ENCODE measurements at regions not wholly inside any gene's neighbourhood (a gene's known extent, or its start where the extent isn't known, plus 50 kb on each side); places are given as distances from the start of the nearest gene placed in this dataset.

DNA sequence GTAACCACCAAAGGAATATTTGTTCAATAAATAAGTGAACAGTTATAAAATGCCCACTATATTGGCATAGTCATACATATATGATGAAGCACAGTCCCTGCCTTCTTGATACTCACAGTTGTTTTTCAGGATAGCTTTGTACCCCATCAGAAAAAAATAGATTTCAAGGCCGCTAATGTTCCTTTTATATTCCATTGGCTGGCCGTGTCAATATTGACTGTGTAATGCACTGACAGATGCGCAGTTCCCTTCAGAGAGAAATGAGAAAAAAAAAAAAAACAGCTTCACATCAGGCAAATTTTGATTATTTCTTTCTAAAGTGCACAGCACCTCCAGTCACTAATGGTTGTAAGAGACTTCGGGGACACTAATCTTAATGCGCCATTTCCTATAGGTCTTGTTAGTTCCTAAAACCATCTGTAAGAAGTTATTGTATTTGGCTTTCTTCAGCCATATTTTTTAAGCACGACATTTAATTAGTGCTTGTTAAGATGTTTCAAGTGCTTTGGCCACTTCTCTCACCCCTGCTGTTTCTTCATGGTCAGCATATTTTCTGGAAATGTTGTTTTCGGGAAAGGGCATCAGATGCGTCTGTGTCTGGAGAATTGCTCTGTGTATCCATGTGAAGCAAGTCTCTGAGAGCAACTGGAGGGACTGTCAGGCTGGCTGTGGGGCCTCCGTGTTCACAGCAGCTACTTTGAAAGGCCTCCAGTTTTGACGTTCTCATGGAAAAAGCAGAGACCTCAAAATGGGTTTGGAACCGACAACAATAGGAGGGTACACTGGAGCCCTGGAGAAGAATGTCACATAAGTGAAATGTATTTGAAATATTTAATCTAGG lies 378.3 kb downstream of the MTX2 start:
- Histone ChIP-seq H3K4me1 (ENCODE audit: control insufficient read depth, insufficient read depth, low read length, poor library complexity, severe bottlenecking) (no peaks in the 10 kb centered on the region), H3K36me3 (ENCODE audit: control insufficient read depth, insufficient read depth, low read length) (no peaks in the 10 kb centered on the region), H3K4me3 (ENCODE audit: extremely low read depth, insufficient read depth, low read length, poor library complexity, severe bottlenecking) (no peak overlapping the region), H3K27ac (ENCODE audit: low read depth, low read length, severe bottlenecking) (no peak overlapping the region), H3K9me3 (ENCODE audit: control insufficient read depth, low read length) (no peaks in the 10 kb centered on the region)
- WGBS, 2 experiments (ENCODE audit: insufficient coverage in 2 of 2), result 85 to 89% methylated on average over 7 to 8 of the region's 11 CpGs

DNA sequence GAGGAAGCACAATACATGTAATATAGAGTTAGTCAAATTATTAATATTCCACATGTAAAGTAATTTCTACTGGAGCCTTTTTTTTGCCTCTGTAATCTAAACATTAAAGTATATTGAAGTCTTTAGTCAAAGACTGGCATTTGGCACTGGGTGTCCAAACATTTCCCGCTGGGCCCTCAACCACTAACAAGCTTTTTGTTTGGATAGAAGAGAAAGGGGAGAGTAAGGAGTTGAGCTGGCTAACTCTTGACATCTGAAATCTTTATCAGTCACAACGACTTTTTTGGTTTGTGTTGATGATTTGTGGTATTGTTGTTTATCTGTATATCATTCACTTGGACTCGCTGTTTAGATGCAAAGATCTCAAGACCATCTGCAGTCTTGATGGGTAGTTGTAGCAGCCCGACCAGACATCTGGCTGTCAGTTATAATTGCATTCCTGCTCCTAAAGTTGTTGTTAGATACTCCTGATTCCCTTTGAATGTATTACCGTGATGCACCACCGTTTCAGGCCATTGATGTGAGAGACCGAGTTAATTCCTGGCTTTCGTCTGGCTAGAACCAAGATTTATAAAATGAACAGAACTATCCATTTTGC lies 379.6 kb downstream of the MTX2 start:
- H3K4me1 ChIP-seq (ENCODE audit: control insufficient read depth, insufficient read depth, low read length, poor library complexity, severe bottlenecking), result peaks cover 3% of the 10 kb centered on the region
- H3K27ac ChIP-seq (ENCODE audit: low read depth, low read length, severe bottlenecking), result no peak overlapping the region
- no peak overlapping the region for H3K4me3 ChIP-seq (ENCODE audit: extremely low read depth, insufficient read depth, low read length, poor library complexity, severe bottlenecking)
- no peaks in the 10 kb centered on the region for H3K9me3 ChIP-seq (ENCODE audit: control insufficient read depth, low read length)
- 86 to 92% methylated on average over 5 to 6 of the region's 8 CpGs for WGBS, 2 experiments (ENCODE audit: insufficient coverage in 2 of 2)
- H3K36me3 ChIP-seq (ENCODE audit: control insufficient read depth, insufficient read depth, low read length), result no peaks in the 10 kb centered on the region

DNA sequence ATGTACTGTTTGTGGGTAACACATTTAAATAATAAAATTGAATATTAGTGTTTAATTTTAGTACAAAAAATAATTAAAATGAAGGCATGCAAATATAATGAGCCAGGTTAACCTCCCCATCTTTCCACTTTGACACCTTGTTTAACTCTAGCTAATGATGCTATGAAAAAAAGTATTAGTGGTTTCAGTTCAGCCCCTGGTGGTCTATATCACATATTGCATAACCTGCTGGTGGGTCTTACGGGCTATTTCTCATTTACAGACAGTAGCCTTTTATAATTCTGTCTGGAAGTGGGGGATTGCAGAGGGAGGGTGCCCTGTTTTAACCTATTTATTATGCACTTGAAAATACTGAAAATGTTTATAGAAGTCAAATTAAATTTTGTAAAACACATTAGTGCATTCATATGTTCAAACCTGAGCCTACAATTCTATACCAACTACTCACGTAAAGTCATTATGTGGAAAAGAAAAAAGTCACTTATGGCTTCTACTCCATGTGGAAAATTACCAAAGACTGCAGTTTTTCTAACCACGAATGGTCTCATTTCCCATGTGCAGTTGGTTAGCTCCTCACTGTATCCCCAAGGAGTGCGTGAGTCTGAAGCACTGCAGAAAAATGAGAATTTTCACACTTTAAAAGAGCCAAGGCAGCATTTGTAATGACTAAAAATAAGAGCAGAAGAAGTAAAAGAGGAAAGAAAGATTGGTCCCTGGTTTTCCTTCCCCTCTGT lies 381.0 kb downstream of the MTX2 start:
- Histone ChIP-seq H3K9me3 (ENCODE audit: control insufficient read depth, low read length) (no peaks in the 10 kb centered on the region), H3K36me3 (ENCODE audit: control insufficient read depth, insufficient read depth, low read length) (no peaks in the 10 kb centered on the region), H3K4me3 (ENCODE audit: extremely low read depth, insufficient read depth, low read length, poor library complexity, severe bottlenecking) (no peak overlapping the region), H3K4me1 (ENCODE audit: control insufficient read depth, insufficient read depth, low read length, poor library complexity, severe bottlenecking) (peaks cover 3% of the 10 kb centered on the region), H3K27ac (ENCODE audit: low read depth, low read length, severe bottlenecking) (no peak overlapping the region)
- WGBS, 2 experiments (ENCODE audit: insufficient coverage in 2 of 2), result 81 to 97% methylated on average over 2 to 3 of the region's 4 CpGs

DNA sequence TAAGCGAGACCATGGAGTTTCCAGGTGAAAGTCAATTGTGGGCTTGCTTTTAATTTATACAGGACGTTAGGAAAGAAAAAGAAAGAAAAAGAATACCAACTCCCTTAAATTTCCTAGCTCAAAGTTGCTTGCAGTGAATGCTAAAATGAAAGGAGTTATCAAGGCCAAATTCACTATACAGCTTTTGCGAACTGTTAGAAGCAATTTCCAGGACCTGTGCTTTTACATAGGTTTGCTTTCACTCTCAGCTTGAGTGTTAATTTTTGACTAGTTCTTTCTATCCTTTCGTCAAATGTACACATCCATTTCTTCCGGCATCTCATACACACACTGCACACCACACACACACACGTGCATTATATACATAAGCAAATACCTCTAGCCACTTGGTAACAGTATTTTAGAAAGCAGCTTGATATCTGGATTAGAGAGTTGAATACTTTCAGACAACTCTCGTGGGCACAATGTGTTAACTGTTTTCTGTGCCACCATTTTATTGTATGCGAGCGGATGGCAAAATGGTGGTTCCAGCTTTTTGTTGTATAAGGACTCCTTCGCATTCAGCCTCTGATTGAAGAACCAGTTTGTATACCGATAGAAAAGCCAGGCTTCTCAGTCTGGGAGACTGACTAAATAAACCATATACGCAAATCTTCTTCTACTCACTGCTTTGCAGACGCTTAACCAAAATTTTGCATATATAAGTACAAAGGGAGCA lies 381.8 kb downstream of the MTX2 start:
- no peaks in the 10 kb centered on the region for H3K36me3 ChIP-seq (ENCODE audit: control insufficient read depth, insufficient read depth, low read length)
- no peak overlapping the region for H3K27ac ChIP-seq (ENCODE audit: low read depth, low read length, severe bottlenecking)
- 96 to 97% methylated on average over 3 to 6 of the region's 13 CpGs for WGBS, 2 experiments (ENCODE audit: insufficient coverage in 2 of 2)
- H3K4me1 ChIP-seq (ENCODE audit: control insufficient read depth, insufficient read depth, low read length, poor library complexity, severe bottlenecking), result peaks cover 3% of the 10 kb centered on the region
- no peaks in the 10 kb centered on the region for H3K9me3 ChIP-seq (ENCODE audit: control insufficient read depth, low read length)
- H3K4me3 ChIP-seq (ENCODE audit: extremely low read depth, insufficient read depth, low read length, poor library complexity, severe bottlenecking), result no peak overlapping the region

DNA sequence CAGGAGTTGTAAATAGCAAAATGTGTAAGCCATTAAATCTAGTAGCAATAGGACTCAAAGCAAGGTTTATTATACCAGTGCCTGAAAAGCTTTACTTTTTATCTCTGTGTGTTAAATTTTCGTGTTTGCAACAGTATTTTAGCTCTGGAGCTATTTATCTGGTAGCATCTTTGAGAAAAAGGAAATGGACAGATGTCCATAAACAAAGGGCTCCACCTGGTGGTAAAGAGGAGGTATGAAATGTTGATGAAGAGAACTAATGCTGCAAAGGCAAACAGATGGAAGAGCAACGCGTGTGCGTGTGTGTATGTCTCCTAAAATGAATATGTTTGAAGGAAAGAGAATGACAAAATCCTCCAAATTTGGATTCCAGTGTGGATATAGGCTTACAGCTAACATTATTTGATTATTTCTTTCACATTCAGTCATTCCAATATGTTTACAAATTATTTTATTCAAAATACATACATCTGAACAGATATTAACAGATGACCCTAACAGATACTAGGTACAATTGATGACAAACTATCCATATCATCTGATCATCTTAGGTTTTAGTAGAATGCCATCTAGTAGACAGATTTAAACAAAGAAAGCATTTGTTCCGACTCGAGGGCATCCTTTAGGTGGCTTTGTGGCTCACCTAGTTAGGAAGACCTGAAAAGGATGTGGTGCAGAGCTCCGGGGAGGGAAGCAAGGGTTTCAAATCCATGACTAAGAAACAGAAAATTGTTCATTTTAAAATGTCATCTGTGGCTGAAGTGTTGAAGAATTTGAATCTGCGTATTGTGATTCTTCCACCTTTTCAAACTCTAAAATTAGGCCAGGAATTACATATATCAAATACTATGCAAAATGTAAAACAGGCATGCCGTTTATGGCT lies 383.3 kb downstream of the MTX2 start:
- 42 to 58% methylated on average over 7 of the region's 9 CpGs for WGBS, 2 experiments (ENCODE audit: insufficient coverage in 2 of 2)

DNA sequence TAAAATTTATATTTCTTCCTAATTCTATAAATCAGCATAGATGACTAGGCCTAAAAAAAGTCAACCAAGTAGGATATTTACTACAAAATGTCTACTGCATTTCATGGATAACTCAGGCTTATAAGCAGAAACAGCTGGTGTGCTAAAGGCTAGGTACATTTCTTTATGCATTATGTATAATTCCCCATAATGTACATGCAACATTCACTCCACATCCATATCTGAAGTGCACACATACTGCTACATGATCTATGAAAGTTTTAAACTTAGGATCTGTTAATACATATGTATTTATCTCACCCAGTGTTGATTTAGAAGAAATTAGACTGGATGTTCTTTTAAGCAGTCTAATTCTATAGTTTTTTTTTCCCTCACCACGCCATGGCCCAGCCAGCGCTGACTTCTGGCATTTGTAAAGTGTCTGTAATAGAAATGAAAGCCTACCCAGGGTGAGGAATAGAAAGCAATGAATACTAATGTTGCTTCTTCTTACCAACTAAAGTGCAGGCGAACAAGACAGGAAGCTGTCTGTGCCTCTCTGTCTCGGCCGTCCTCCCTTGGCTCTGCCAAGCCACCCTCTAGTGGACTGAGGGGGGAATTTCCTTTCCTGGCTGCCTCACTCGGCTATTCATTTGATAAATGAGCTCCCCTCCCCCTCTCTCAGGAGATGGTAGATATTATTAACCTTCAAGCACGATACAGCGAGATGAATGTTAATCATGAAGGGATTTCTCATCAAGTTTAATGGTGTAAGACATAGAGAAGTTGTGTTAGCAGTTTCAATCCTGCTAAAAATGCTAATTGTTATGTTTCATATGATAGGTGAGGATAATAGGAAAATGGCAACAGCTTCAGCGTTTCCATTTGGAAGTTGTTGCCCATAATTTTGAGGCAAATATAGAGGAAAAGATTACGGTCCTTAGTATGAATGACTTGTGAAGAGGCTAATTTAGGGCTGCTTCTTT lies 384.5 kb downstream of the MTX2 start:
- Histone ChIP-seq H3K36me3 (ENCODE audit: control insufficient read depth, insufficient read depth, low read length) (no peaks in the 10 kb centered on the region), H3K4me3 (ENCODE audit: extremely low read depth, insufficient read depth, low read length, poor library complexity, severe bottlenecking) (no peak overlapping the region), H3K9me3 (ENCODE audit: control insufficient read depth, low read length) (no peaks in the 10 kb centered on the region), H3K4me1 (ENCODE audit: control insufficient read depth, insufficient read depth, low read length, poor library complexity, severe bottlenecking) (peaks cover 3% of the 10 kb centered on the region), H3K27ac (ENCODE audit: low read depth, low read length, severe bottlenecking) (no peak overlapping the region)
- WGBS, 2 experiments (ENCODE audit: insufficient coverage in 2 of 2), result 35 to 49% methylated on average over 4 to 5 of the region's 10 CpGs

More for the DNA sequence above, 383.3 kb downstream of the MTX2 start:
- no peak overlapping the region for H3K27ac ChIP-seq (ENCODE audit: low read depth, low read length, severe bottlenecking)
- H3K4me3 ChIP-seq (ENCODE audit: extremely low read depth, insufficient read depth, low read length, poor library complexity, severe bottlenecking), result no peak overlapping the region
- no peaks in the 10 kb centered on the region for H3K9me3 ChIP-seq (ENCODE audit: control insufficient read depth, low read length)
- peaks cover 3% of the 10 kb centered on the region for H3K4me1 ChIP-seq (ENCODE audit: control insufficient read depth, insufficient read depth, low read length, poor library complexity, severe bottlenecking)
- no peaks in the 10 kb centered on the region for H3K36me3 ChIP-seq (ENCODE audit: control insufficient read depth, insufficient read depth, low read length)

DNA sequence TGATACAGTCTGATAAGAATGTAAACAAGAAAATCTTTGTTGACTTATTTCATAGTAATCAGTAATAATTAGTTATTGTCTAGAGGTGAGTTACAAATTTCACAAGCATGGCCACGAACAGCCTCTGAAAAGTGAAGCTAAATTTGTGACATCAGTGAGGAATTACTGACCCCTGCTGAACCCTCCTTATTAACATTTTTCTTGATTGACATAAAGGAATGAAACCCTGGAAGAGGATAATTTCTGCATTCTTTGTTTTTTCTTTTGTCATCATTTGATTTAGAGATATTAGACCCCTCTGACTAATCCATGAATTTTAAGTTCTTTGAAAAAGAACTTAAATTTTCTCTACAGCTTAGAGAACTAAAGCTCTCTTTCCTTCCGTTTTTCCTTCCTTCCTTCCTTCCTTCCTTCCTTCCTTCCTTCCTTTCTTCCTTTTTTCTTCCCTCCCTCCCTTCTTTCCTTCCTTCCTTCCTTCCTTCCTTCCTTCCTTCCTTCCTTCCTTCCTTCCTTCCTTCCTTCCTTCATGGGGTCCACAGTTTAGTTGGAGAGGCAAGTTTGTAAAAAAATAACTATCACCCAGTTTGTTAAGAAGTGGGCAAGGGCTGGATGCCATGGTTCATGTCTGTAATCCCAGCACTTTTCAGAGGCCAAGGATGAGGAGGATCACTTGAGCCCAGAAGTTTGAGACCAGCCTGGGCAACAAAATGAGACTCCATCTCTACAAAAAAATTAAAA lies 387.0 kb downstream of the MTX2 start:
- Histone ChIP-seq H3K9me3 (ENCODE audit: control insufficient read depth, low read length) (no peaks in the 10 kb centered on the region), H3K4me1 (ENCODE audit: control insufficient read depth, insufficient read depth, low read length, poor library complexity, severe bottlenecking) (peaks cover 3% of the 10 kb centered on the region), H3K27ac (ENCODE audit: low read depth, low read length, severe bottlenecking) (no peak overlapping the region), H3K4me3 (ENCODE audit: extremely low read depth, insufficient read depth, low read length, poor library complexity, severe bottlenecking) (no peak overlapping the region), H3K36me3 (ENCODE audit: control insufficient read depth, insufficient read depth, low read length) (no peaks in the 10 kb centered on the region)
- 57 to 92% methylated on average over 1 of the region's 2 CpGs for WGBS, 2 experiments (ENCODE audit: insufficient coverage in 2 of 2)

DNA sequence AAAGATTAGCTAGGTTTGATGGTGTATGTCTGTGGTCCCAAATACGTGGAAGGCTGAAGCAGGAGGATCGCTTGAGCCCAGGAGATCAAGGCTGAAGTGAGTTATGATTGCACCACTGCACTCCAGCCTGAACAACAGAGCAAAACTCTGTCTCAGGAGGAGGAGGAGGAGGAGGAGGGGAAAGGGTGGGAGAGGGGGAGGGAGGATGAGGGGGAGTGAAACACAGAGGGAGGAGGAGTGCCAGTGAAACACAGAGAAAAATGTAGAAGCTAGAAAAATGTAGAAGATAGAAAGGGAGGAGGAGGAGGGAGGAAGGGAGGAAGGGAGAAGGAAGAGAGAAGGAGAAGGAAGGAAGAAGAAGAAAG lies 387.5 kb downstream of the MTX2 start:
- no peaks in the 10 kb centered on the region for H3K36me3 ChIP-seq (ENCODE audit: control insufficient read depth, insufficient read depth, low read length)
- H3K27ac ChIP-seq (ENCODE audit: low read depth, low read length, severe bottlenecking), result no peak overlapping the region
- WGBS, 2 experiments (ENCODE audit: insufficient coverage in 2 of 2), result 70 to 80% methylated on average over 1 to 2 of the region's 2 CpGs
- H3K4me1 ChIP-seq (ENCODE audit: control insufficient read depth, insufficient read depth, low read length, poor library complexity, severe bottlenecking), result peaks cover 3% of the 10 kb centered on the region
- H3K9me3 ChIP-seq (ENCODE audit: control insufficient read depth, low read length), result no peaks in the 10 kb centered on the region
- no peak overlapping the region for H3K4me3 ChIP-seq (ENCODE audit: extremely low read depth, insufficient read depth, low read length, poor library complexity, severe bottlenecking)

DNA sequence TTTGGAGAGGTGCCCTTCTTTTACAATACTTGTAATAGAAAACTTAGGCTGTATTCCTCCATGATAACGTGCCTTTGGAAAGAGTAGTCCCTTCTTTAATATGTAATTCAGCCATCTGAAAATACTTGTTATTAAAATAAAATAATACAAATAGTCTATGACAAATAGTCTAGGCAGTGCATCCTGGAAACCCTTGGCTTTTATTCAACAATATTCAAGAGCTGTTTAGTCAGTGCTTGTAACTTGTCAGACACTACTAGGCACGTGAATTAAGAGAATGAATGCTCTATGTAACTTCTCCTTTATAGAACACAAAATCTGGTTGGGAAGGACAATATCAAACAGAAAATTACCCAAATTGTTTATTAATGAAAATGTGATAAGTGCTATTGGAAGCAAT lies 388.2 kb downstream of the MTX2 start:
- no peak overlapping the region for H3K4me3 ChIP-seq (ENCODE audit: extremely low read depth, insufficient read depth, low read length, poor library complexity, severe bottlenecking)
- H3K27ac ChIP-seq (ENCODE audit: low read depth, low read length, severe bottlenecking), result no peak overlapping the region
- no peaks in the 10 kb centered on the region for H3K36me3 ChIP-seq (ENCODE audit: control insufficient read depth, insufficient read depth, low read length)
- H3K4me1 ChIP-seq (ENCODE audit: control insufficient read depth, insufficient read depth, low read length, poor library complexity, severe bottlenecking), result peaks cover 3% of the 10 kb centered on the region
- no CpG with 5 or more reads among the region's 2 CpGs for WGBS, 2 experiments (ENCODE audit: insufficient coverage in 2 of 2)
- no peaks in the 10 kb centered on the region for H3K9me3 ChIP-seq (ENCODE audit: control insufficient read depth, low read length)
